K562 (cell line): ENCODE measurements at regions not wholly inside any gene's neighbourhood (a gene's known extent, or its start where the extent isn't known, plus 50 kb on each side); places are given as distances from the start of the nearest gene placed in this dataset.

ENCODE experiments used
- ATAC-seq: fragments of 200-7000 bp; cut with Tn5 transposase; 3 replicates; pipeline ENCODE4 v1.9.1; 2020; ENCODE audit warnings: moderate library complexity
- BruUV-seq: library from RNA; stranded (reverse); fragments of 400-500 nt; replicated peaks from 2 replicates; lab custom pipeline; 2021; lab: Mats Ljungman, UMichigan
- CTCF ChIA-PET: fragments of 300-600 bp; formaldehyde crosslinking; extraction: SDS; loops from one replicate; lab custom pipeline; 2021; ENCODE audit warnings: low intra/inter-chr PET ratio; lab: Yijun Ruan, JAX
- POLR2A ChIA-PET: fragments of 300-600, 350-650 bp; sonication (Branson Sonifier 250); formaldehyde crosslinking; extraction: SDS; loops from one replicate; lab custom pipeline; 2021; ENCODE audit warnings: antibody characterized with exemption, inconsistent platforms; lab: Yijun Ruan, JAX
- DNase-seq, 4 experiments: peaks; one replicate each; pipeline versions ENCODE4 v3.0.0 to v3.0.0-alpha.2; 2011 to 2018; ENCODE audit warnings: low spot score in 3 of 4, mixed read lengths in 3 of 4; ENCODE audit errors: extremely low read depth in 1 of 4
- FAIRE-seq: peaks from 2 replicates; lab custom pipeline; 2011; peaks lifted over from hg19 to GRCh38; lab: Jason Lieb, UNC
- H2AFZ ChIP-seq: 2 replicates; pipeline ENCODE4 v1.6.0; 2011; ENCODE audit warnings: low read depth, low read length, control low read depth, inconsistent platforms
- H3K27ac ChIP-seq: fragments of 200-600 bp; 3 replicates; pipeline ENCODE4 v1.8.0; 2011; ENCODE audit warnings: low read depth, mild to moderate bottlenecking, control low read depth, inconsistent platforms, low read length, moderate library complexity, mixed read lengths; ENCODE audit errors: extremely low read depth
- H3K27me3 ChIP-seq, 2 experiments: fragments of 300-600 bp in 1 of 2; 2 replicates in 1 of 2; 3 replicates in 1 of 2; pipeline versions ENCODE4 v1.6.0 to v1.8.0; 2011; ENCODE audit warnings: inconsistent platforms in 2 of 2, low read length in 2 of 2, mild to moderate bottlenecking in 1 of 2, mixed read lengths in 1 of 2, moderate library complexity in 1 of 2; ENCODE audit not compliant: control insufficient read depth in 2 of 2, insufficient read depth in 2 of 2
- H3K36me3 ChIP-seq: fragments of 300-600 bp; 3 replicates; pipeline ENCODE4 v1.8.0; 2011; ENCODE audit warnings: mild to moderate bottlenecking, low read length, inconsistent platforms; ENCODE audit not compliant: control insufficient read depth, insufficient read depth
- H3K4me1 ChIP-seq, 2 experiments: fragments of 200-600 bp in 1 of 2; replicated peaks in 1 of 2; 2 replicates in 1 of 2; 3 replicates in 1 of 2; pipeline versions ENCODE4 v1.5.1 to v1.8.0; 2011; ENCODE audit warnings: inconsistent platforms in 2 of 2, low read length in 2 of 2, mild to moderate bottlenecking in 1 of 2, mixed read lengths in 1 of 2, moderate library complexity in 1 of 2; ENCODE audit not compliant: control insufficient read depth in 2 of 2, insufficient read depth in 2 of 2
- H3K4me2 ChIP-seq: 2 replicates; pipeline ENCODE4 v1.6.1; 2011; ENCODE audit warnings: low read length, control low read depth, inconsistent platforms, mixed read lengths; ENCODE audit not compliant: insufficient read depth
- H3K4me3 ChIP-seq: fragments of 200-600 bp; sonication (generic), shearing (Covaris generic); 2 replicates; pipeline ENCODE4 v1.5.1; 2016; ENCODE audit warnings: control low read depth, inconsistent platforms
- H3K79me2 ChIP-seq: fragments of 200-600 bp; 3 replicates; pipeline ENCODE4 v1.8.0; 2011; ENCODE audit warnings: low read length, inconsistent platforms; ENCODE audit not compliant: control insufficient read depth, insufficient read depth
- H3K9ac ChIP-seq, 2 experiments: 2 replicates each; pipeline versions ENCODE4 v1.6.0 to v1.6.1; 2011; ENCODE audit warnings: low read depth in 2 of 2, low read length in 2 of 2, control low read depth in 1 of 2, inconsistent platforms in 1 of 2, mild to moderate bottlenecking in 1 of 2, mixed read lengths in 1 of 2; ENCODE audit not compliant: insufficient read depth in 1 of 2
- H3K9me1 ChIP-seq: one replicate; pipeline ENCODE4 v1.6.0; 2011; ENCODE audit warnings: inconsistent platforms, mild to moderate bottlenecking, low read length, moderate library complexity; ENCODE audit not compliant: control insufficient read depth, insufficient read depth
- H3K9me3 ChIP-seq: replicated peaks from 2 replicates; pipeline ENCODE4 v1.5.1; 2011; ENCODE audit warnings: low read depth, low read length, inconsistent platforms; ENCODE audit not compliant: control insufficient read depth, insufficient read depth
- H4K20me1 ChIP-seq: replicated peaks from 2 replicates; pipeline ENCODE4 v1.6.1; 2011; ENCODE audit warnings: low read length, inconsistent platforms, mixed read lengths; ENCODE audit not compliant: control insufficient read depth, insufficient read depth
- ATF1 ChIP-seq, 2 experiments: fragments of 450-650 bp in 1 of 2; IDR thresholded peaks; 2 replicates each; pipeline ENCODE4 v1.6.1; 2016; ENCODE audit warnings: missing compliant biosample characterization in 1 of 2, missing genetic modification characterization in 1 of 2
- CBX8 ChIP-seq: fragments of 200-600 bp; sonication (generic); IDR thresholded peaks from 2 replicates; pipeline ENCODE4 v1.6.1; 2012; ENCODE audit warnings: borderline replicate concordance, mixed run types, low read depth, mild to moderate bottlenecking, moderate library complexity, mixed read lengths, low read length, control low read depth, inconsistent platforms; ENCODE audit not compliant: poor library complexity, severe bottlenecking; ENCODE audit errors: extremely low read depth
- CCNT2 ChIP-seq: IDR thresholded peaks from 2 replicates; pipeline ENCODE4 v1.6.1; 2011; ENCODE audit warnings: borderline replicate concordance, low read depth, mild to moderate bottlenecking, moderate library complexity, mixed read lengths, low read length; ENCODE audit not compliant: insufficient read length; ENCODE audit errors: extremely low read depth
- FOSL1 ChIP-seq: fragments of 200-800 bp; sonication (Bioruptor generic); conservative IDR thresholded peaks from 2 replicates; pipeline ENCODE4 v1.6.1; 2016; ENCODE audit warnings: missing genetic modification characterization, missing compliant biosample characterization
- GATAD2B ChIP-seq: fragments of 450-650 bp; IDR thresholded peaks from 2 replicates; pipeline ENCODE4 v1.6.1; 2017; ENCODE audit warnings: mild to moderate bottlenecking, borderline replicate concordance
- MTA2 ChIP-seq: fragments of 450-650 bp; IDR thresholded peaks from 2 replicates; pipeline ENCODE4 v1.6.1; 2016; ENCODE audit warnings: low read depth
- NFE2 ChIP-seq: IDR thresholded peaks from 2 replicates; pipeline ENCODE4 v1.6.1; 2014; ENCODE audit warnings: antibody characterized with exemption, low read depth
- POLR2G ChIP-seq: fragments of 200-400 bp; formaldehyde crosslinking; IDR thresholded peaks from 2 replicates; pipeline ENCODE4 v1.6.1; 2017; ENCODE audit warnings: low read depth, mild to moderate bottlenecking, antibody characterized with exemption, low read length, moderate library complexity
- TBP ChIP-seq: optimal IDR thresholded peaks from 2 replicates; pipeline ENCODE3; 2011; ENCODE audit warnings: low read depth, low read length, improper control_type of control experiment
- ZKSCAN1 ChIP-seq: fragments of 150-350 bp; IDR thresholded peaks from 2 replicates; pipeline ENCODE4 v1.6.1; 2016; ENCODE audit warnings: low read depth, low read length
- ZNF764 ChIP-seq: fragments of 250-450 bp; sonication (Bioruptor Pico); IDR thresholded peaks from 2 replicates; pipeline ENCODE4 v1.4.0; 2020; ENCODE audit warnings: low read depth, mild to moderate bottlenecking, moderate library complexity
- ZNF785 ChIP-seq: fragments of 250-450 bp; sonication (Bioruptor Pico); IDR thresholded peaks from 2 replicates; pipeline ENCODE4 v1.4.0; 2020; ENCODE audit warnings: mild to moderate bottlenecking
- WGBS: fragments of 100-300 bp; shearing (Covaris generic); methylation state at CpG from one replicate; pipeline ENCODE4 v1.1.6; 2016; ENCODE audit warnings: low coverage, mixed read lengths; ENCODE audit not compliant: insufficient coverage; ENCODE audit errors: missing lambda C conversion rate; 5-methylcytosine and 5-hydroxymethylcytosine counted together
- in situ Hi-C: fragments of 300-500 bp; cut with MboI; formaldehyde crosslinking; loops from 4 replicates; pipeline ENCODE4 v1.15.0; 2018; ENCODE audit warnings: inconsistent platforms, mixed read lengths
- intact Hi-C: fragments of 100-400 bp; cut with micrococcal nuclease; formaldehyde crosslinking; loops from 2 replicates; pipeline ENCODE4 v1.14.2; 2022
- TF ChIP-seq, protein P1 (sequence below): fragments of 250-450 bp; sonication (Bioruptor Pico); IDR thresholded peaks from 2 replicates; pipeline ENCODE4 v1.4.0; 2020; ENCODE audit warnings: mild to moderate bottlenecking, moderate library complexity
- TF ChIP-seq, protein P2 (sequence below): fragments of 450-650 bp; IDR thresholded peaks from 2 replicates; pipeline ENCODE4 v1.6.1; 2014; ENCODE audit warnings: low read depth, mild to moderate bottlenecking, moderate library complexity, borderline replicate concordance
- TF ChIP-seq, protein P3 (sequence below), 2 experiments: fragments of 450-650 bp in 1 of 2; IDR thresholded peaks; 2 replicates each; pipeline ENCODE4 v1.6.1; 2011 to 2017; ENCODE audit warnings: low read depth in 2 of 2, antibody characterized with exemption in 1 of 2, borderline replicate concordance in 1 of 2, low read length in 1 of 2, mild to moderate bottlenecking in 1 of 2, mixed read lengths in 1 of 2; ENCODE audit not compliant: control insufficient read depth in 1 of 2

DNA sequence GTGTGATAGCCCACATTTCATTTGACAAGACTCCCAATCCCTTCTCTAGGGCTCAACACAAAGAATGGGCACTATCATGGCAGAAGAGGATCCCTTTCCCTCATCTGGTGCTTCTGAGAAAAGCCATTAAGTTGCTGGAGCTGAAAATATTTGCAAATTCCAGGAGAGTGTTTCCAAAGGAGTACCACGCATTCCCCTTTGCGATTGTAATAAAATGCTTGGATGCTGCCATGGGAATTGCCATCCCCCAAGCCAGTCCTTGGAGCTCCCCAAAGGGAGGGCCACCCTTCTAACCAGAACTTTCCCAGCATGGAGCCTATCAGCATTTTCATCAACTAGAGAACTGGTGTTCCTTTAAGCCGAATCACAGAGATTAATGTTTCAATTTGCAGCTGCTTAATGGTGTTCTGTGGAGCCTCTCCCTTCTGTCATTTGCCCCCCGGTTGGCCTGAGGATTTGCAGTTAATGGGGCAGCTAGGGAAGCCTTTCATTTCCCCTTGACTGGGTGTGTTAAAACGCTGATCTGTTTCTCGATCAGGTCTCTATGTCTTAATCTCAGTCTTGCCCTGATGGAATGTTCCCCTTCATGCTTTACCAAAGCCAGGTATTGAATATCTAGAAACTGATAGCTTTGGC, 133.0 kb downstream of the ENC1 start (continued):
- TF ChIP-seq FOSL1 (tag) (no peak), NFE2 (no peak), ZNF785 (CRISPR knock-in tag) (no peak), ZNF764 (CRISPR knock-in tag) (no peak), ATF1 (CRISPR knock-in tag; IDR thresholded peaks at IDR 0.05) (no peak), ATF1 (tag; IDR thresholded peaks at IDR 0.05) (no peak), POLR2G (no peak), MTA2 (no peak), GATAD2B (no peak)
- TF ChIP-seq, protein P1, sequence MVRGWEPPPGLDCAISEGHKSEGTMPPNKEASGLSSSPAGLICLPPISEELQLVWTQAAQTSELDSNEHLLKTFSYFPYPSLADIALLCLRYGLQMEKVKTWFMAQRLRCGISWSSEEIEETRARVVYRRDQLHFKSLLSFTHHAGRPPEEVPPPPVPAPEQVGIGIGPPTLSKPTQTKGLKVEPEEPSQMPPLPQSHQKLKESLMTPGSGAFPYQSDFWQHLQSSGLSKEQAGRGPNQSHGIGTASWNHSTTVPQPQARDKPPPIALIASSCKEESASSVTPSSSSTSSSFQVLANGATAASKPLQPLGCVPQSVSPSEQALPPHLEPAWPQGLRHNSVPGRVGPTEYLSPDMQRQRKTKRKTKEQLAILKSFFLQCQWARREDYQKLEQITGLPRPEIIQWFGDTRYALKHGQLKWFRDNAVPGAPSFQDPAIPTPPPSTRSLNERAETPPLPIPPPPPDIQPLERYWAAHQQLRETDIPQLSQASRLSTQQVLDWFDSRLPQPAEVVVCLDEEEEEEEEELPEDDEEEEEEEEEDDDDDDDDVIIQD = no peak

DNA sequence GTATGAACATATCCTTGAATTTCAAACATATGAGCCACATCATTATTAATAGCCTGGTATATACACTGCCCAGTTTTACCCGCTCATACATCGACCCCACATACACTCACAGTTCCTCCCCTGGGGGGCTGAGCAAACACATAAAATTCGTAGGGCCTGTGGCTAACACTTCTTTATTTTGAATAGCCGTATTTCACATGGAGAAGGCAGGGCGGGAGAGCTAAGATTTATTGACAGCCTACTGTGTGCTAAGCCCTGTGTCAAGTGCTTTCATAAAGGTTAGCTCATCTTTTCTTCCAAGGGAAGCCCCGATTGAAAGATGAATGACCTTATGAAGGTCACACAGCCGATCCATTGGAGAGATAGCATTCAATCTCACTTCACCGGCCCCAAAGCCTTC, 134.4 kb downstream of the ENC1 start:
- Histone ChIP-seq H3K27ac (no peak overlapping the region), H3K36me3 (no peaks in the 10 kb centered on the region), H3K9me1 (no peaks in the 10 kb centered on the region), H4K20me1 (no peaks in the 10 kb centered on the region; the same call in 1 of the 2 replicates), H3K4me1 (no peaks in the 10 kb centered on the region), H3K27me3 (peaks cover 2 to 34% of the 10 kb centered on the region in 2 experiments; a peak in 3 of 5 replicates), H3K4me2 (no peak overlapping the region), H3K9me3 (no peaks in the 10 kb centered on the region), H3K79me2 (no peaks in the 10 kb centered on the region), H2AFZ (no peak overlapping the region), H3K4me3 (no peak overlapping the region), H3K9ac (no peak overlapping the region)
- CTCF ChIA-PET = no interaction called here
- in situ Hi-C loops = no loop called here
- 14% methylated on average over 8 of the region's 8 CpGs for WGBS
- ATAC-seq (no peak), FAIRE-seq (no peak), DNase-seq (no peak)
- intact Hi-C loops = no loop called here
- BruUV-seq = no TSS peak
- POLR2A ChIA-PET = no interaction called here
- TF ChIP-seq, protein P2, sequence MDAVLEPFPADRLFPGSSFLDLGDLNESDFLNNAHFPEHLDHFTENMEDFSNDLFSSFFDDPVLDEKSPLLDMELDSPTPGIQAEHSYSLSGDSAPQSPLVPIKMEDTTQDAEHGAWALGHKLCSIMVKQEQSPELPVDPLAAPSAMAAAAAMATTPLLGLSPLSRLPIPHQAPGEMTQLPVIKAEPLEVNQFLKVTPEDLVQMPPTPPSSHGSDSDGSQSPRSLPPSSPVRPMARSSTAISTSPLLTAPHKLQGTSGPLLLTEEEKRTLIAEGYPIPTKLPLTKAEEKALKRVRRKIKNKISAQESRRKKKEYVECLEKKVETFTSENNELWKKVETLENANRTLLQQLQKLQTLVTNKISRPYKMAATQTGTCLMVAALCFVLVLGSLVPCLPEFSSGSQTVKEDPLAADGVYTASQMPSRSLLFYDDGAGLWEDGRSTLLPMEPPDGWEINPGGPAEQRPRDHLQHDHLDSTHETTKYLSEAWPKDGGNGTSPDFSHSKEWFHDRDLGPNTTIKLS = no peak
- TF ChIP-seq, protein P3, sequence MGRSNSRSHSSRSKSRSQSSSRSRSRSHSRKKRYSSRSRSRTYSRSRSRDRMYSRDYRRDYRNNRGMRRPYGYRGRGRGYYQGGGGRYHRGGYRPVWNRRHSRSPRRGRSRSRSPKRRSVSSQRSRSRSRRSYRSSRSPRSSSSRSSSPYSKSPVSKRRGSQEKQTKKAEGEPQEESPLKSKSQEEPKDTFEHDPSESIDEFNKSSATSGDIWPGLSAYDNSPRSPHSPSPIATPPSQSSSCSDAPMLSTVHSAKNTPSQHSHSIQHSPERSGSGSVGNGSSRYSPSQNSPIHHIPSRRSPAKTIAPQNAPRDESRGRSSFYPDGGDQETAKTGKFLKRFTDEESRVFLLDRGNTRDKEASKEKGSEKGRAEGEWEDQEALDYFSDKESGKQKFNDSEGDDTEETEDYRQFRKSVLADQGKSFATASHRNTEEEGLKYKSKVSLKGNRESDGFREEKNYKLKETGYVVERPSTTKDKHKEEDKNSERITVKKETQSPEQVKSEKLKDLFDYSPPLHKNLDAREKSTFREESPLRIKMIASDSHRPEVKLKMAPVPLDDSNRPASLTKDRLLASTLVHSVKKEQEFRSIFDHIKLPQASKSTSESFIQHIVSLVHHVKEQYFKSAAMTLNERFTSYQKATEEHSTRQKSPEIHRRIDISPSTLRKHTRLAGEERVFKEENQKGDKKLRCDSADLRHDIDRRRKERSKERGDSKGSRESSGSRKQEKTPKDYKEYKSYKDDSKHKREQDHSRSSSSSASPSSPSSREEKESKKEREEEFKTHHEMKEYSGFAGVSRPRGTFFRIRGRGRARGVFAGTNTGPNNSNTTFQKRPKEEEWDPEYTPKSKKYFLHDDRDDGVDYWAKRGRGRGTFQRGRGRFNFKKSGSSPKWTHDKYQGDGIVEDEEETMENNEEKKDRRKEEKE (IDR thresholded peaks at IDR 0.05; ENCODE audit: borderline replicate concordance in 1 of 2, control insufficient read depth in 1 of 2, low read depth in 2 of 2, low read length in 1 of 2) = no peak
- no peak for TF ChIP-seq CBX8
- no peak for TF ChIP-seq TBP
- no peak for TF ChIP-seq CCNT2
- TF ChIP-seq ZKSCAN1 = peak; percentile 58; the same call in 1 of the 2 replicates
